HUES6 (cell line): ENCODE measurements at regions not wholly inside any gene's neighbourhood (a gene's known extent, or its start where the extent isn't known, plus 50 kb on each side); places are given as distances from the start of the nearest gene placed in this dataset.
A peak's percentile ranks its signal among the peaks of the same experiment; 100 is the strongest.

ENCODE experiments used
- H3K27ac ChIP-seq: 2 replicates; pipeline ENCODE4 v1.7.0; 2013; ENCODE audit warnings: low read depth, mild to moderate bottlenecking, low read length, inconsistent platforms
- H3K27me3 ChIP-seq: 2 replicates; pipeline ENCODE4 v1.6.1; 2013; ENCODE audit warnings: low read length; ENCODE audit not compliant: control insufficient read depth, insufficient read depth
- H3K36me3 ChIP-seq: 2 replicates; pipeline ENCODE4 v1.6.1; 2013; ENCODE audit warnings: low read length; ENCODE audit not compliant: control insufficient read depth, insufficient read depth
- H3K4me1 ChIP-seq: 2 replicates; pipeline ENCODE4 v1.6.1; 2013; ENCODE audit warnings: low read length; ENCODE audit not compliant: control insufficient read depth, insufficient read depth
- H3K4me3 ChIP-seq: 2 replicates; pipeline ENCODE4 v1.5.1; 2013; ENCODE audit warnings: low read depth, low read length
- H3K9ac ChIP-seq: one replicate; pipeline ENCODE4 v1.6.1; 2013; ENCODE audit warnings: mild to moderate bottlenecking, low read length
- H3K9me3 ChIP-seq: 2 replicates; pipeline ENCODE4 v1.6.1; 2013; ENCODE audit warnings: low read depth, low read length; ENCODE audit not compliant: control insufficient read depth, insufficient read depth

GRCh38 chr22:49269928-49270327, 557.7 kb downstream of the BRD1 start:
- Histone ChIP-seq H3K4me3 (peak overlapping the region; percentile 45), H3K27ac (peak overlapping the region; percentile 51; the same call in 1 of the 2 replicates), H3K4me1 (peaks cover 34% of the 10 kb centered on the region), H3K27me3 (peaks cover 23% of the 10 kb centered on the region), H3K9me3 (peaks cover 2% of the 10 kb centered on the region; the same call in 1 of the 2 replicates), H3K9ac (peak overlapping the region; percentile 69), H3K36me3 (no peaks in the 10 kb centered on the region)

DNA sequence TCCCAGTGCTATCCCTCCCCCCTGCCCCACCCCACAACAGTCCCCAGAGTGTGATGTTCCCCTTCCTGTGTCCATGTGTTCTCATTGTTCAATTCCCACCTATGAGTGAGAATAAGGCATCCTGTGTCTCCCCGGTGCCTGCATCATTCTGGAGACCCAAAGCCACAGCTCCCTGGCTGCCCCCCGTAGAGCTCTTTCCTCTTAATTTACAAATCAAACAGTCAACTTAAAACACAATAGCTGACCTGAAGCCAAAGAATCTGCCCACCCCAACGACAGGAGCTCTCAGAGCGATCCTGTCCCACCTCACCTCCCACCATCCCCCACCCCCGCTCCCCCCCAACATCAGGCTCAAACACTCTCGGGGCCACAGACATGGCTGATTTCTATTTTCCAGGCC, 558.3 kb downstream of the BRD1 start:
- Histone ChIP-seq H3K4me3 (peak overlapping the region; percentile 45), H3K9ac (peak overlapping the region; percentile 69), H3K4me1 (peaks cover 34% of the 10 kb centered on the region), H3K9me3 (peaks cover 2% of the 10 kb centered on the region; the same call in 1 of the 2 replicates), H3K36me3 (no peaks in the 10 kb centered on the region), H3K27me3 (peaks cover 19% of the 10 kb centered on the region), H3K27ac (no peak overlapping the region)

- peaks cover 2% of the 10 kb centered on the region; the same call in 1 of the 2 replicates for H3K9me3 ChIP-seq
- no peaks in the 10 kb centered on the region for H3K36me3 ChIP-seq
- no peak overlapping the region for H3K4me3 ChIP-seq
- no peak overlapping the region for H3K27ac ChIP-seq
- no peak overlapping the region for H3K9ac ChIP-seq
- peaks cover 17% of the 10 kb centered on the region for H3K27me3 ChIP-seq
- H3K4me1 ChIP-seq = peaks cover 34% of the 10 kb centered on the region
Observed at GRCh38 chr22:49268924-49269323, 558.7 kb downstream of the BRD1 start.

DNA sequence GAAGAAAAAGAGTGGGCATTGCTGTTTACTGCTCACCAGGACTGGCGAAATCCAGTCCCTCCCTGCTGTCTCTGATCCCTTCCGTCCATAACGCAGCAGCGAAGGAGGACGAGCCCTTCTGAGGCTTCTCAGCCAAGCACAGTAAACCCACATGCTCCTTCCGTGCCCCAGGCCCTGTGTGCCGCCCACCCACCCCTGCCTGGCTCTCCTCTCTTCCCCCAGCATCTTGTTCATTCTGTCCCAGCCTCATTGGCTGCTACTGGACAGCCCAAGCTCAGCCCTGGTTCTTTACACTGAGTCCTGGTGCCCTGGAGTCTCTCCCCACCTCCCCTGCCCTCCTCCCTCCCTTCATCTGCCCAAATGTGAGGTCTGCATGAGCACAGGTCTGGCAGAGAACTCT, 559.7 kb downstream of the BRD1 start:
- no peak overlapping the region for H3K9ac ChIP-seq
- peaks cover 17% of the 10 kb centered on the region for H3K27me3 ChIP-seq
- peaks cover 2% of the 10 kb centered on the region; the same call in 1 of the 2 replicates for H3K9me3 ChIP-seq

GRCh38 chr22:49266561-49267519, 560.8 kb downstream of the BRD1 start:
- H3K27me3 ChIP-seq = peaks cover 16% of the 10 kb centered on the region
- H3K9ac ChIP-seq = no peak overlapping the region
- H3K4me1 ChIP-seq = peaks cover 34% of the 10 kb centered on the region
- no peaks in the 10 kb centered on the region for H3K36me3 ChIP-seq
- peaks cover 2% of the 10 kb centered on the region; the same call in 1 of the 2 replicates for H3K9me3 ChIP-seq
- H3K4me3 ChIP-seq = no peak overlapping the region
- H3K27ac ChIP-seq = no peak overlapping the region

More for the DNA sequence above, 559.7 kb downstream of the BRD1 start:
- no peak overlapping the region for H3K27ac ChIP-seq
- H3K4me1 ChIP-seq = peaks cover 34% of the 10 kb centered on the region
- no peaks in the 10 kb centered on the region for H3K36me3 ChIP-seq
- H3K4me3 ChIP-seq = no peak overlapping the region

GRCh38 chr22:49264696-49265095, 563.0 kb downstream of the BRD1 start:
- H3K27me3 ChIP-seq = no peaks in the 10 kb centered on the region; the same call in none of the 2 replicates
- no peak overlapping the region for H3K27ac ChIP-seq
- peaks cover 5% of the 10 kb centered on the region; the same call in 1 of the 2 replicates for H3K9me3 ChIP-seq
- H3K36me3 ChIP-seq = no peaks in the 10 kb centered on the region
- peaks cover 29% of the 10 kb centered on the region for H3K4me1 ChIP-seq
- H3K9ac ChIP-seq = no peak overlapping the region
- H3K4me3 ChIP-seq = no peak overlapping the region

- H3K36me3 ChIP-seq = no peaks in the 10 kb centered on the region
- H3K27me3 ChIP-seq = no peaks in the 10 kb centered on the region; the same call in 1 of the 2 replicates
- peaks cover 5% of the 10 kb centered on the region; the same call in 1 of the 2 replicates for H3K9me3 ChIP-seq
- peaks cover 18% of the 10 kb centered on the region for H3K4me1 ChIP-seq
- H3K4me3 ChIP-seq = no peak overlapping the region
- H3K9ac ChIP-seq = no peak overlapping the region
- H3K27ac ChIP-seq = no peak overlapping the region
Observed at GRCh38 chr22:49263101-49263500, 564.6 kb downstream of the BRD1 start.

GRCh38 chr22:49262167-49262566, 565.5 kb downstream of the BRD1 start:
- no peaks in the 10 kb centered on the region for H3K36me3 ChIP-seq
- no peaks in the 10 kb centered on the region; the same call in 1 of the 2 replicates for H3K27me3 ChIP-seq
- H3K27ac ChIP-seq = no peak overlapping the region
- H3K4me1 ChIP-seq = peaks cover 9% of the 10 kb centered on the region
- H3K4me3 ChIP-seq = no peak overlapping the region
- H3K9me3 ChIP-seq = peaks cover 5% of the 10 kb centered on the region; the same call in 1 of the 2 replicates
- H3K9ac ChIP-seq = no peak overlapping the region

DNA sequence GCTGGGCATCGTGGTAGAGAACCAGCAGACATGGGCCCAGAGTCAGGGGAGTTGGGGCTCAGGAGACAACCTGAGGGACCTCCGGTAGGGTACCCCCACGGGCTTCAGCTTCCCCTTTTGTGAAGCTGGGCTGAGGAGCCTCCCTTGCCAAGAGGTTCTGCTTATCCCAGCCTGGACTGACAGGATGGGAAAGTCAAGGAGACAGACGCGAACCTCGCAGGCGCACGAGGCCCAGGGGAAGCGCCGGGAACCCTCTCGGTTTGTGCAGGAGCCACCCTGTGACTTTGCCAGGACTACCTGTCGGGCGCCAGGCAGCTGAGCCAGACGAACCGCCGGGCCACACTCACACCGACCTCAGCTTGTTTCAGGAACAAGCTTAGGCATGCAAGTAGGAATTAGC, 566.1 kb downstream of the BRD1 start:
- Histone ChIP-seq H3K36me3 (no peaks in the 10 kb centered on the region), H3K4me1 (peaks cover 3% of the 10 kb centered on the region), H3K27ac (no peak overlapping the region), H3K4me3 (no peak overlapping the region), H3K27me3 (no peaks in the 10 kb centered on the region; the same call in 1 of the 2 replicates), H3K9ac (no peak overlapping the region), H3K9me3 (peaks cover 5% of the 10 kb centered on the region; the same call in 1 of the 2 replicates)

GRCh38 chr22:49260681-49261580, 566.7 kb downstream of the BRD1 start:
- H3K4me3 ChIP-seq = no peak overlapping the region
- H3K9ac ChIP-seq = no peak overlapping the region
- H3K9me3 ChIP-seq = peaks cover 5% of the 10 kb centered on the region; the same call in 1 of the 2 replicates
- H3K4me1 ChIP-seq = no peaks in the 10 kb centered on the region
- no peaks in the 10 kb centered on the region for H3K36me3 ChIP-seq
- no peaks in the 10 kb centered on the region for H3K27me3 ChIP-seq
- no peak overlapping the region for H3K27ac ChIP-seq
